ENCODE measurements at regions not wholly inside any gene's neighbourhood (a gene's known extent, or its start where the extent isn't known, plus 50 kb on each side); places are given as distances from the start of the nearest gene placed in this dataset.
"Not testable (repeated sequence)": the region's sequence is repeated elsewhere in the genome, so short reads cannot be mapped to it uniquely, and the experiment has no call there.

GRCh38 chr3:181486141-181486885 lies 225.4 kb upstream of the SOX2 start:
- H3K4me3 Mint-ChIP-seq: no peak overlapping the region
- DNase-seq (no peak), ATAC-seq (no peak)
- no peaks in the 10 kb centered on the region for H3K9me3 ChIP-seq (ENCODE audit: control insufficient read depth, low read length, poor library complexity, severe bottlenecking)
- no peaks in the 10 kb centered on the region for H3K27me3 Mint-ChIP-seq
- no peak overlapping the region for H3K27ac Mint-ChIP-seq
- no peaks in the 10 kb centered on the region for H3K36me3 Mint-ChIP-seq (ENCODE audit: low read depth)
- H3K4me1 Mint-ChIP-seq: no peaks in the 10 kb centered on the region

- no peaks in the 10 kb centered on the region for H3K9me3 ChIP-seq (ENCODE audit: control insufficient read depth, low read length, poor library complexity, severe bottlenecking)
- Mint-ChIP-seq H3K4me1 (no peaks in the 10 kb centered on the region), H3K27me3 (no peaks in the 10 kb centered on the region), H3K36me3 (ENCODE audit: low read depth) (no peaks in the 10 kb centered on the region), H3K4me3 (no peak overlapping the region), H3K27ac (no peak overlapping the region)
- DNase-seq (no peak), ATAC-seq (no peak)
These were observed 227.7 kb upstream of the SOX2 start for GRCh38 chr3:181484026-181484425.

- not testable (repeated sequence) for H3K36me3 Mint-ChIP-seq (ENCODE audit: low read depth); ATAC-seq; H3K4me1 Mint-ChIP-seq; H3K4me3 Mint-ChIP-seq; H3K27me3 Mint-ChIP-seq; H3K9me3 ChIP-seq (ENCODE audit: control insufficient read depth, low read length, poor library complexity, severe bottlenecking); DNase-seq; H3K27ac Mint-ChIP-seq
These were observed 236.6 kb upstream of the SOX2 start for GRCh38 chr3:181475146-181475545.

- no peaks in the 10 kb centered on the region for H3K9me3 ChIP-seq (ENCODE audit: control insufficient read depth, low read length, poor library complexity, severe bottlenecking)
- no peak overlapping the region for H3K27ac Mint-ChIP-seq
- ATAC-seq (no peak), DNase-seq (no peak)
- no peaks in the 10 kb centered on the region for H3K4me1 Mint-ChIP-seq
- H3K36me3 Mint-ChIP-seq (ENCODE audit: low read depth): no peaks in the 10 kb centered on the region
- H3K4me3 Mint-ChIP-seq: no peak overlapping the region
- H3K27me3 Mint-ChIP-seq: no peaks in the 10 kb centered on the region
These were observed 241.4 kb upstream of the SOX2 start for GRCh38 chr3:181470349-181470748.

- H3K36me3 Mint-ChIP-seq (ENCODE audit: low read depth): no peaks in the 10 kb centered on the region
- H3K4me1 Mint-ChIP-seq: no peaks in the 10 kb centered on the region
- no peak overlapping the region for H3K27ac Mint-ChIP-seq
- no peak overlapping the region for H3K4me3 Mint-ChIP-seq
- H3K9me3 ChIP-seq (ENCODE audit: control insufficient read depth, low read length, poor library complexity, severe bottlenecking): no peaks in the 10 kb centered on the region
- H3K27me3 Mint-ChIP-seq: no peaks in the 10 kb centered on the region
- no peak for ATAC-seq
- DNase-seq: no peak
These were observed 247.6 kb upstream of the SOX2 start for GRCh38 chr3:181464033-181464694.

GRCh38 chr3:181461381-181461780 lies 250.3 kb upstream of the SOX2 start:
- no peaks in the 10 kb centered on the region for H3K9me3 ChIP-seq (ENCODE audit: control insufficient read depth, low read length, poor library complexity, severe bottlenecking)
- DNase-seq (no peak), ATAC-seq (no peak)
- Mint-ChIP-seq H3K27ac (no peak overlapping the region), H3K36me3 (ENCODE audit: low read depth) (no peaks in the 10 kb centered on the region), H3K4me3 (no peak overlapping the region), H3K4me1 (no peaks in the 10 kb centered on the region), H3K27me3 (no peaks in the 10 kb centered on the region)

GRCh38 chr3:181459516-181459915 lies 252.2 kb upstream of the SOX2 start:
- H3K27me3 Mint-ChIP-seq: no peaks in the 10 kb centered on the region

GRCh38 chr3:181458857-181459256 lies 252.9 kb upstream of the SOX2 start:
- ATAC-seq (no peak), DNase-seq (no peak)
- Mint-ChIP-seq H3K27ac (no peak overlapping the region), H3K4me1 (no peaks in the 10 kb centered on the region), H3K36me3 (ENCODE audit: low read depth) (no peaks in the 10 kb centered on the region), H3K27me3 (no peaks in the 10 kb centered on the region), H3K4me3 (no peak overlapping the region)
- no peaks in the 10 kb centered on the region for H3K9me3 ChIP-seq (ENCODE audit: control insufficient read depth, low read length, poor library complexity, severe bottlenecking)

More at GRCh38 chr3:181459516-181459915, 252.2 kb upstream of the SOX2 start:
- no peaks in the 10 kb centered on the region for H3K36me3 Mint-ChIP-seq (ENCODE audit: low read depth)
- no peak overlapping the region for H3K27ac Mint-ChIP-seq
- H3K4me3 Mint-ChIP-seq: no peak overlapping the region
- H3K9me3 ChIP-seq (ENCODE audit: control insufficient read depth, low read length, poor library complexity, severe bottlenecking): no peaks in the 10 kb centered on the region
- H3K4me1 Mint-ChIP-seq: no peaks in the 10 kb centered on the region
- no peak for ATAC-seq
- no peak for DNase-seq

- DNase-seq (no peak), ATAC-seq (no peak)
- Mint-ChIP-seq H3K27me3 (no peaks in the 10 kb centered on the region), H3K4me1 (no peaks in the 10 kb centered on the region), H3K4me3 (no peak overlapping the region), H3K36me3 (ENCODE audit: low read depth) (no peaks in the 10 kb centered on the region), H3K27ac (no peak overlapping the region)
- H3K9me3 ChIP-seq (ENCODE audit: control insufficient read depth, low read length, poor library complexity, severe bottlenecking): no peaks in the 10 kb centered on the region
These were observed 254.0 kb upstream of the SOX2 start for GRCh38 chr3:181457756-181458155.

GRCh38 chr3:181457190-181457589 lies 254.5 kb upstream of the SOX2 start:
- no peaks in the 10 kb centered on the region for H3K27me3 Mint-ChIP-seq
- no peak overlapping the region for H3K4me3 Mint-ChIP-seq
- no peak overlapping the region for H3K27ac Mint-ChIP-seq
- H3K4me1 Mint-ChIP-seq: no peaks in the 10 kb centered on the region
- no peaks in the 10 kb centered on the region for H3K36me3 Mint-ChIP-seq (ENCODE audit: low read depth)
- no peaks in the 10 kb centered on the region for H3K9me3 ChIP-seq (ENCODE audit: control insufficient read depth, low read length, poor library complexity, severe bottlenecking)
- DNase-seq (no peak), ATAC-seq (no peak)

GRCh38 chr3:181455276-181455675 lies 256.4 kb upstream of the SOX2 start:
- no peak overlapping the region for H3K4me3 Mint-ChIP-seq
- no peak overlapping the region for H3K27ac Mint-ChIP-seq
- no peaks in the 10 kb centered on the region for H3K27me3 Mint-ChIP-seq
- no peaks in the 10 kb centered on the region for H3K4me1 Mint-ChIP-seq
- H3K9me3 ChIP-seq (ENCODE audit: control insufficient read depth, low read length, poor library complexity, severe bottlenecking): no peaks in the 10 kb centered on the region
- ATAC-seq (no peak), DNase-seq (no peak)
- no peaks in the 10 kb centered on the region for H3K36me3 Mint-ChIP-seq (ENCODE audit: low read depth)

GRCh38 chr3:181454451-181455027 lies 257.2 kb upstream of the SOX2 start:
- no peak overlapping the region for H3K4me3 Mint-ChIP-seq
- ATAC-seq: no peak
- no peaks in the 10 kb centered on the region for H3K36me3 Mint-ChIP-seq (ENCODE audit: low read depth)
- no peak for DNase-seq
- H3K4me1 Mint-ChIP-seq: no peaks in the 10 kb centered on the region
- H3K9me3 ChIP-seq (ENCODE audit: control insufficient read depth, low read length, poor library complexity, severe bottlenecking): no peaks in the 10 kb centered on the region
- no peaks in the 10 kb centered on the region for H3K27me3 Mint-ChIP-seq
- H3K27ac Mint-ChIP-seq: no peak overlapping the region

- ATAC-seq (no peak), DNase-seq (no peak)
- no peaks in the 10 kb centered on the region for H3K27me3 Mint-ChIP-seq
- no peak overlapping the region for H3K27ac Mint-ChIP-seq
- H3K4me3 Mint-ChIP-seq: no peak overlapping the region
- H3K4me1 Mint-ChIP-seq: no peaks in the 10 kb centered on the region
- no peaks in the 10 kb centered on the region for H3K36me3 Mint-ChIP-seq (ENCODE audit: low read depth)
- no peaks in the 10 kb centered on the region for H3K9me3 ChIP-seq (ENCODE audit: control insufficient read depth, low read length, poor library complexity, severe bottlenecking)
These were observed 265.0 kb upstream of the SOX2 start for GRCh38 chr3:181446741-181447140.

- Mint-ChIP-seq H3K4me1 (no peaks in the 10 kb centered on the region), H3K27ac (no peak overlapping the region), H3K27me3 (no peaks in the 10 kb centered on the region), H3K4me3 (no peak overlapping the region), H3K36me3 (ENCODE audit: low read depth) (no peaks in the 10 kb centered on the region)
- no peaks in the 10 kb centered on the region for H3K9me3 ChIP-seq (ENCODE audit: control insufficient read depth, low read length, poor library complexity, severe bottlenecking)
- DNase-seq (no peak), ATAC-seq (no peak)
These were observed 269.7 kb upstream of the SOX2 start for GRCh38 chr3:181442066-181442465.
